ENCODE measurements at regions not wholly inside any gene's neighbourhood (a gene's known extent, or its start where the extent isn't known, plus 50 kb on each side); places are given as distances from the start of the nearest gene placed in this dataset.

DNA sequence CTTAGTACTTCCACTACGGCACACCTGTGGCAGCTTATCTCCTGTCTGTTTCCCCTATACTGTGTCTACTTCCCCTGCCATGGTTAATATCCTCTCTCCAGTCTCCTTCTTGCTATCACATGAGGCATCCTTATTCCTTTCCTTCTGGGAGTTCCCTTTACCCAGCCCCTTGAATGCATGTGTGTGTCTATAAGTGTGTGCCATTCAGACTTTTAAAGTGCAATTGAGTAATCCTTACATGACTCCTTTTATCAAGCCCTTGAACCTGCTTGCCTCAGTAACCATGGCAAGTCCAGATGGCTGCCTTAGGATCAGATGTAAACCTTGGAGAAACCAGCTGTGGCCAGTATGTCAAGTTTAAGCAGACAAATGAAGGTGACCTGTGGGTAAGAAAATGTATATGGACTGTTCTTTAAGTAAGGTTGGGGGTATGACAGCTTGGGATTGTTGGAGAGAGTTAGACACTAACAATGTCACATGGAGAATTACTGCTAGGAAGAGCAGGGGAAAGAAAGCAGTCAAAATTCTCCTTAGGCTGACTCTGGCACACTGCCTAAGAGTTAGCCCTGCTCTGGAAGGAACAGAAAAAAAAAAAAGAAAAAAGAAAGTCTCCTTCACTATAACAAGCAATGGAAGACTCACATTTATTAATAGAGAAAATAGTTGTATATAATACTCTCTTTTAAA is 142.1 kb downstream of the HINT1 start (continued):
- no peak for TF ChIP-seq SP1 (IDR thresholded peaks at IDR 0.05; ENCODE audit: low read depth)
- TF ChIP-seq RAD21 (IDR thresholded peaks at IDR 0.05; ENCODE audit: low read depth): no peak

GRCh38 chr5:131021646-131022045 is 143.4 kb downstream of the HINT1 start:
- no peak for TF ChIP-seq SIN3A (IDR thresholded peaks at IDR 0.05; ENCODE audit: low read depth)
- no peak for TF ChIP-seq TCF7L2 (IDR thresholded peaks at IDR 0.05; ENCODE audit: borderline replicate concordance, extremely low read depth, insufficient read depth, insufficient read length)
- TF ChIP-seq SP1 (IDR thresholded peaks at IDR 0.05; ENCODE audit: low read depth): no peak
- no peak for TF ChIP-seq POLR2A (IDR thresholded peaks at IDR 0.05; ENCODE audit: borderline replicate concordance, extremely low read depth, insufficient read depth, insufficient read length)
- TF ChIP-seq ELF1 (IDR thresholded peaks at IDR 0.05; ENCODE audit: borderline replicate concordance, low read depth): no peak
- no peak for TF ChIP-seq CBX3 (IDR thresholded peaks at IDR 0.05; ENCODE audit: low read depth)
- TF ChIP-seq EZH2 (IDR thresholded peaks at IDR 0.05): no peak
- TF ChIP-seq, protein P1, sequence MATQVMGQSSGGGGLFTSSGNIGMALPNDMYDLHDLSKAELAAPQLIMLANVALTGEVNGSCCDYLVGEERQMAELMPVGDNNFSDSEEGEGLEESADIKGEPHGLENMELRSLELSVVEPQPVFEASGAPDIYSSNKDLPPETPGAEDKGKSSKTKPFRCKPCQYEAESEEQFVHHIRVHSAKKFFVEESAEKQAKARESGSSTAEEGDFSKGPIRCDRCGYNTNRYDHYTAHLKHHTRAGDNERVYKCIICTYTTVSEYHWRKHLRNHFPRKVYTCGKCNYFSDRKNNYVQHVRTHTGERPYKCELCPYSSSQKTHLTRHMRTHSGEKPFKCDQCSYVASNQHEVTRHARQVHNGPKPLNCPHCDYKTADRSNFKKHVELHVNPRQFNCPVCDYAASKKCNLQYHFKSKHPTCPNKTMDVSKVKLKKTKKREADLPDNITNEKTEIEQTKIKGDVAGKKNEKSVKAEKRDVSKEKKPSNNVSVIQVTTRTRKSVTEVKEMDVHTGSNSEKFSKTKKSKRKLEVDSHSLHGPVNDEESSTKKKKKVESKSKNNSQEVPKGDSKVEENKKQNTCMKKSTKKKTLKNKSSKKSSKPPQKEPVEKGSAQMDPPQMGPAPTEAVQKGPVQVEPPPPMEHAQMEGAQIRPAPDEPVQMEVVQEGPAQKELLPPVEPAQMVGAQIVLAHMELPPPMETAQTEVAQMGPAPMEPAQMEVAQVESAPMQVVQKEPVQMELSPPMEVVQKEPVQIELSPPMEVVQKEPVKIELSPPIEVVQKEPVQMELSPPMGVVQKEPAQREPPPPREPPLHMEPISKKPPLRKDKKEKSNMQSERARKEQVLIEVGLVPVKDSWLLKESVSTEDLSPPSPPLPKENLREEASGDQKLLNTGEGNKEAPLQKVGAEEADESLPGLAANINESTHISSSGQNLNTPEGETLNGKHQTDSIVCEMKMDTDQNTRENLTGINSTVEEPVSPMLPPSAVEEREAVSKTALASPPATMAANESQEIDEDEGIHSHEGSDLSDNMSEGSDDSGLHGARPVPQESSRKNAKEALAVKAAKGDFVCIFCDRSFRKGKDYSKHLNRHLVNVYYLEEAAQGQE (IDR thresholded peaks at IDR 0.05; ENCODE audit: low read depth): no peak
- TF ChIP-seq EZH2phosphoT487 (IDR thresholded peaks at IDR 0.05; ENCODE audit: borderline replicate concordance): no peak
- no peak for TF ChIP-seq ZFX (IDR thresholded peaks at IDR 0.05)
- Histone ChIP-seq H2AFZ (ENCODE audit: low read depth, low read length, poor library complexity, severe bottlenecking) (no peak overlapping the region), H3K4me2 (ENCODE audit: low read length) (no peak overlapping the region), H4K20me1 (ENCODE audit: insufficient read depth) (no peaks in the 10 kb centered on the region), H3K9me3 (ENCODE audit: control insufficient read depth in 1 of 2, insufficient read depth in 1 of 2, low read depth in 1 of 2, low read length in 2 of 2) (no peaks in the 10 kb centered on the region), H3K27me3 (ENCODE audit: insufficient read depth, low read length) (no peaks in the 10 kb centered on the region), H3K9me2 (ENCODE audit: insufficient read depth) (no peaks in the 10 kb centered on the region), H3K27ac (ENCODE audit: low read depth, low read length) (no peak overlapping the region), H3K79me2 (ENCODE audit: insufficient read depth, low read length) (no peaks in the 10 kb centered on the region), H3K36me3 (ENCODE audit: control insufficient read depth in 1 of 2, insufficient read depth in 2 of 2, low read length in 2 of 2) (no peaks in the 10 kb centered on the region), H3K4me3 (replicated peaks in 1 of 2; ENCODE audit: low read depth in 1 of 2, low read length in 2 of 2) (no peak overlapping the region), H3K4me1 (ENCODE audit: control insufficient read depth in 1 of 2, insufficient read depth in 2 of 2, low read length in 2 of 2) (no peaks in the 10 kb centered on the region), H3K9ac (ENCODE audit: low read length) (no peak overlapping the region)
- ChIA-PET POLR2A (no interaction called here), RAD21 (ENCODE audit: low non-redundant PET in 1 of 2, low total read pairs in 2 of 2, uncharacterized antibody in 2 of 2, unreplicated experiment in 2 of 2) (no interaction called here), CTCF (no interaction called here)
- DNase-seq (ENCODE audit: low read depth, low spot score): no peak
- intact Hi-C loops (cut with micrococcal nuclease): no loop called here
- ATAC-seq: no peak
- no TSS peak for BruUV-seq (replicated peaks)

Measured in HCT116 (cell line).